DND-41 (cell line): ENCODE measurements at regions not wholly inside any gene's neighbourhood (a gene's known extent, or its start where the extent isn't known, plus 50 kb on each side); places are given as distances from the start of the nearest gene placed in this dataset.

Experiments
- ATAC-seq: fragments of 200-7000 bp; cut with Tn5 transposase; 3 replicates; pipeline ENCODE4 v1.9.1; 2021; ENCODE audit warnings: low read depth; ENCODE audit not compliant: insufficient read depth
- DNase-seq: peaks from one replicate; pipeline ENCODE4 v3.0.0-alpha.2; 2020
- H2AFZ ChIP-seq: 2 replicates; pipeline ENCODE4 v1.6.0; 2012; ENCODE audit warnings: low read depth, low read length
- H3K27ac ChIP-seq: 2 replicates; pipeline ENCODE4 v1.5.1; 2012; ENCODE audit warnings: low read length, inconsistent platforms
- H3K27me3 ChIP-seq: fragments of 200-600 bp; sonication (generic); 2 replicates; pipeline ENCODE4 v1.6.0; 2012; ENCODE audit warnings: low read length, mild to moderate bottlenecking, inconsistent platforms; ENCODE audit not compliant: insufficient read depth, poor library complexity
- H3K36me3 ChIP-seq: 2 replicates; pipeline ENCODE4 v1.5.1; 2012; ENCODE audit warnings: low read length, inconsistent platforms; ENCODE audit not compliant: insufficient read depth
- H3K4me1 ChIP-seq: 2 replicates; pipeline ENCODE4 v1.5.1; 2012; ENCODE audit warnings: mild to moderate bottlenecking, low read length; ENCODE audit not compliant: insufficient read depth
- H3K4me2 ChIP-seq: 2 replicates; pipeline ENCODE4 v1.6.0; 2012; ENCODE audit warnings: mild to moderate bottlenecking, moderate library complexity, low read length, inconsistent platforms; ENCODE audit not compliant: insufficient read depth
- H3K4me3 ChIP-seq, 2 experiments: fragments of 200-600 bp in 1 of 2; shearing (Covaris generic) in 1 of 2; 2 replicates each; pipeline ENCODE4 v1.5.1; 2012 to 2016; ENCODE audit warnings: inconsistent platforms in 2 of 2, low read length in 2 of 2, mild to moderate bottlenecking in 2 of 2, low read depth in 1 of 2, moderate library complexity in 1 of 2
- H3K79me2 ChIP-seq: 2 replicates; pipeline ENCODE4 v1.6.0; 2012; ENCODE audit warnings: low read length, inconsistent platforms; ENCODE audit not compliant: insufficient read depth
- H3K9ac ChIP-seq: 2 replicates; pipeline ENCODE4 v1.6.0; 2012; ENCODE audit warnings: low read depth, mild to moderate bottlenecking, inconsistent platforms, low read length, moderate library complexity
- H3K9me3 ChIP-seq: 2 replicates; pipeline ENCODE4 v1.5.1; 2012; ENCODE audit warnings: low read length, moderate library complexity, mild to moderate bottlenecking, inconsistent platforms; ENCODE audit not compliant: insufficient read depth, severe bottlenecking
- H4K20me1 ChIP-seq: 2 replicates; pipeline ENCODE4 v1.6.0; 2012; ENCODE audit warnings: low read length; ENCODE audit not compliant: insufficient read depth
- CTCF ChIP-seq: IDR thresholded peaks from 2 replicates; pipeline ENCODE4 v1.5.1; 2012; ENCODE audit warnings: borderline replicate concordance, low read length, moderate library complexity, mild to moderate bottlenecking; ENCODE audit not compliant: poor library complexity, severe bottlenecking; ENCODE audit errors: extremely low read depth
- EZH2 ChIP-seq: IDR thresholded peaks from 3 replicates; pipeline ENCODE4 v1.6.1; 2012; ENCODE audit warnings: borderline replicate concordance, low read depth, mild to moderate bottlenecking, moderate library complexity, low read length, inconsistent platforms; ENCODE audit not compliant: severe bottlenecking

- Histone ChIP-seq H3K27me3 (no peaks in the 10 kb centered on the region), H3K4me3 (no peak overlapping the region), H4K20me1 (no peaks in the 10 kb centered on the region), H3K9ac (no peak overlapping the region), H3K79me2 (no peaks in the 10 kb centered on the region), H3K4me2 (no peak overlapping the region), H2AFZ (no peak overlapping the region), H3K36me3 (no peaks in the 10 kb centered on the region), H3K4me1 (no peaks in the 10 kb centered on the region), H3K9me3 (no peaks in the 10 kb centered on the region), H3K27ac (no peak overlapping the region)
- DNase-seq: no peak
- ATAC-seq: no peak
- no peak for TF ChIP-seq CTCF
- TF ChIP-seq EZH2: no peak
Measured at GRCh38 chr4:124863040-124863545, 150.6 kb upstream of the ANKRD50 start.

- H3K27me3 ChIP-seq: no peaks in the 10 kb centered on the region
- H3K4me1 ChIP-seq: no peaks in the 10 kb centered on the region
- H3K9ac ChIP-seq: no peak overlapping the region
- no peaks in the 10 kb centered on the region for H3K36me3 ChIP-seq
- no peak overlapping the region for H3K27ac ChIP-seq
- no peaks in the 10 kb centered on the region for H3K79me2 ChIP-seq
- no peak overlapping the region for H2AFZ ChIP-seq
- TF ChIP-seq CTCF (no peak), EZH2 (no peak)
- H3K9me3 ChIP-seq: no peaks in the 10 kb centered on the region
- H4K20me1 ChIP-seq: no peaks in the 10 kb centered on the region
- H3K4me2 ChIP-seq: no peak overlapping the region
- ATAC-seq (no peak), DNase-seq (no peak)
- H3K4me3 ChIP-seq: no peak overlapping the region
Measured at GRCh38 chr4:124862261-124862660, 149.7 kb upstream of the ANKRD50 start.

- TF ChIP-seq CTCF (no peak), EZH2 (no peak)
- Histone ChIP-seq H3K9ac (no peak overlapping the region), H3K4me3 (no peak overlapping the region), H3K4me2 (no peak overlapping the region), H3K9me3 (no peaks in the 10 kb centered on the region), H3K27ac (no peak overlapping the region), H3K4me1 (no peaks in the 10 kb centered on the region), H3K79me2 (no peaks in the 10 kb centered on the region), H3K27me3 (no peaks in the 10 kb centered on the region), H3K36me3 (no peaks in the 10 kb centered on the region), H2AFZ (no peak overlapping the region), H4K20me1 (no peaks in the 10 kb centered on the region)
- DNase-seq (no peak), ATAC-seq (no peak)
Measured at GRCh38 chr4:124861761-124862160, 149.2 kb upstream of the ANKRD50 start.

- TF ChIP-seq CTCF (no peak), EZH2 (no peak)
Measured at GRCh38 chr4:124854968-124855367, 142.4 kb upstream of the ANKRD50 start.

More at GRCh38 chr4:124854968-124855367, 142.4 kb upstream of the ANKRD50 start:
- Histone ChIP-seq H3K9ac (no peak overlapping the region), H3K36me3 (no peaks in the 10 kb centered on the region), H3K27ac (no peak overlapping the region), H3K79me2 (no peaks in the 10 kb centered on the region), H3K9me3 (no peaks in the 10 kb centered on the region), H3K4me2 (no peak overlapping the region), H2AFZ (no peak overlapping the region), H3K27me3 (no peaks in the 10 kb centered on the region), H3K4me1 (no peaks in the 10 kb centered on the region), H3K4me3 (no peak overlapping the region), H4K20me1 (no peaks in the 10 kb centered on the region)
- ATAC-seq (no peak), DNase-seq (no peak)
